ENCODE measurements at regions not wholly inside any gene's neighbourhood (a gene's known extent, or its start where the extent isn't known, plus 50 kb on each side); places are given as distances from the start of the nearest gene placed in this dataset.
"Not testable (repeated sequence)": the region's sequence is repeated elsewhere in the genome, so short reads cannot be mapped to it uniquely, and the experiment has no call there.

DNA sequence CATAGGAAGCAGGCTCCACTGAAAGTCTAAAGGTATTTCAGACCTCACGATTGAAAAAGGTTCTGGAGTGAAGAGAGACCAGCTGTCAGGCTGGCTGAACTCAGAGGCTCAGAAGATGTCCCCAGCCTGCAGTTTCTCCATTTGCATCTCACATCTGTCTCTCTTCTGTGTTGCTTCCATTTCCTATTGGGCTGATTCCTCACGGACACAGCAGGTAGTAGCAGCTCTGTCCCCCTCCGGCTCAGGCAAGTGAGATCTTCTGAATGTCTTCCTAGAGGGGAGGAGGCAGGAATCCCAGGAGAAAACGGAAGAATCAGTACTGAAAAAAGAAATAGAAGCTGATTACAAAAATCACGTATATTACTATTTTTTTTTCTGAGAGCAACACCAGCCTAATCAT is 274.1 kb upstream of the COBL start:
- DNase-seq, result no peak

DNA sequence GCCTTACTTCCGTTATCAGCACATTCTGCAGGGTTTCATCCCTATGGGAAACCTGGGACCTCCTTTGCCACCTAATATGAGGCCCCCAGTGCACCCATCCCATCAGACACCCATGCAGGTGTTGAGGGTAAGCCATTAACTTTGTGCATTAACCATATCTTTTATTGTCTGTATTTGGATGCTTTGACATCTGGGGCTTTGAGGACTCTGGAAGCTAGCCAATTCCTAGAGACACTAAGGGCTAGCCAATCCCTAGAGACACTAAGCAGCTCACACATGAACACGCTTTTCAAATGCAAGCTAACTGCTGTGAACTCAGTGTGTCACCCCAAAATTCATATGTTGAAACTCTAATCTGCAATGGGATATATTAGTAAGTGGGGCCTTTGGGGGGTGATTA is 272.5 kb upstream of the COBL start:
- no peak for DNase-seq

DNA sequence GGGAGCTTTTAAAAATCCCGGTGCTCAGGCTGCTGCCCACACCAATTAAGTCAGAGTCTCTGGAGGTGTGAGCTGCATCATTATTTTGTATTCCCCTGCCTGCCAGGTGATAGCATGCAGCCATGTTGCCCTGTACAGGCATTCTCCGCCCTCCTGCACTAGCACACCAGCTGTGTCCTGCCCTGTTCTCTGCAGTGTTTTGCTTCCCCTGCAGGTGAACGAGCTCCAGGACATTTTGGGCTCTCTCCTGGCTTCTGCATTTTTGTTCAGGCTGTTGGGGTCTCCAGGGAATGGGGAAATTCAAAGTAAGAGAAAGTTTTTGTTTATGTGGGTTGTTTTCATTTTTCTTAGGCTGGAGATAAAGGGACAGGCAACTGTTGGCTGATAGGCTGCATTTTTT is 271.0 kb upstream of the COBL start:
- no peak for DNase-seq

DNA sequence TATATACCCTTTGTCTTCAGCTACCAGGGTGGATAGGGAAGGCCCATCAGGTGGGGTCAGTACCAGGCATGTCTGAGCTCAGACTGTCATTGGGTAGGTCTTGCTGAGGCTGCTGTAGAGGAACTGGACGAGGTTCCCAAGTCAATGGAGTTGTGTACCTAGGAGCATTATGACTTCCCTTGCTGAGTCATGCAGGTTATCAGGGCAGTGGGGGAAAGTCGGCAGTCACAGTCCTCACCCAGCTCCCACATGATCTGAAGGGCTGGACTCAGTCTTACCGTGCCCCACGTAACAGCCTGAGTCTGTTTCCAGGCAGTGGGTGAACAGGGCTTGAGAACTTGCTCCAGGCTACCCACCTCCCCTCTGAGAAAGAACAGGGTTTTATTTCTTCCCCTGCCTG is 260.8 kb upstream of the COBL start:
- no peak for DNase-seq

DNA sequence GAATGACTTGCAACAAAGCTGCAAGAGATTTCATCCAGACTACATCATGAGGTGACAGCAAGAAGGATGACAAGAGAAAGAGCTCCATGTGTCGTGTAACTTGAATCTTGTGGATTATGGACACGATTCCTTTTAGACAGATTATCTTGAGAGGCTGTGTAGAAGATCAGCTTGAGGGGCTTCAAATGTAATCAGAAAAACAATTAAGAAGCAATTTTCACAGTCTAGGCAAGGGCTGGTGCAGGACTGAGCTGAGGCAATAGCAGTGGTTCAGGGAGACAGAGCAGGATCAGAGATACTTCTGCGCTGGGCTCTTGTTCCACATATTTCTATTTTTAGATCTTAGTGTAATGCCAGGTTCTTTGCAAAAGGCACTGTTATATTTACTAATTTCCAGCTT is 253.0 kb upstream of the COBL start:
- no peak for DNase-seq

- DNase-seq, result no peak
Measured at GRCh38 chr7:51569176-51569575, 252.6 kb upstream of the COBL start.

GRCh38 chr7:51551070-51551469 is 234.5 kb upstream of the COBL start:
- DNase-seq, result no peak

GRCh38 chr7:51545131-51545530 is 228.5 kb upstream of the COBL start:
- no peak for DNase-seq

DNA sequence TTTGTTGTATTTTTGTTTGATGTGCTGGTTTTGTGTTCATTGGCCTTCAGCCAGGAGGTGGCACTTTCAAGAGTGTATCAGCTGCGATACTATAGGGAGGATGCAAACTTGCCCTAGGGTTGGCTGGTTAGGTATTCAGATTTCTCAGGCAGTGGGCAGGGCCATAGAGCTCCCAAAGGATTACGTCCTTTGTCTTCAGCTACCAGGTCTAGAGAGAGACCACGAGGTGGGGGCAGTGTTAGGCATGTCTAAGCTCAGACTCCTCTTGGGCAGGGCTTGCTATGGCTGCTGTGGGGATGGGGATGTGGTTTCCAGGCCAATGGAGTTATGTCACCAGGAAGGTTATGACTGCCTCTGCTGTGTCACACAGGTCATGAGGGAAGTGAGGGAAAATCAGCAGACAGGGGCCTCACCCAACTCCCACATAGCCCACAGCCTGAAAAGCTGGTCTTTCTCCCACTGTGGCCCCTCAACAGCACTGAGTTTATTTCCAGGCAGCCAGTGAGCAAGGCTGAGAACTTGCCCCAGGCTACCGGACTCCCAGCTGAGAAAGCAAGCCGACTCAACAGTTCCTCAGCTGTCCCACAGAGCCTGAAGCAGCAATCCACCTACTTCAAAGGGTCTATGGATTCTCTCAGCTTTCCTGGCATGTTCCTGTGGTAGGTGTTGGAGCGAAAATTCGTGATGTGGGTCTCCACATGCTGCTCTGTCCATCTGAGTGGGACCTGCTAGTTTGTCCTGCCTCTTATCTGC is 227.4 kb upstream of the COBL start:
- no peak for DNase-seq

- not testable (repeated sequence) for DNase-seq
Measured at GRCh38 chr7:51540906-51541305, 224.3 kb upstream of the COBL start.

DNA sequence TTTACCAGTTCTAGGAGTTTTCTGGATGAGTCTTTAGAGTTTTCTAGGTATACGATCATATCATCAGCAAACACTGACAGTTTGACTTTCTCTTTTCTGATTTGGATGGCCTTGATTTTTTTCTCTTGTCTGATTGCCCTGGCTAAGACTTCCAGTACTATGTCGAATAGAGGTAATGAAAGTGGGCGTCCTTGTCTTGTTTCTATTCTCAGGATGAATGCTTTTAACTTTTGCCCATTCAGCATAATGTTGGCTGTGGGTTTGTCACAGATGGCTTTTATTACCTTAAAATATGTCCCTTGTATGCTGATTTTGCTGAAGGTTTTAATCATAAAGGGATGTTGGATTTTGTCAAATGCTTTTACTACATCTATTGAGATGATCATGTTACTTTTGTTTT is 223.2 kb upstream of the COBL start:
- DNase-seq, result no peak

- no peak for DNase-seq
Measured at GRCh38 chr7:51528172-51528571, 211.6 kb upstream of the COBL start.

DNA sequence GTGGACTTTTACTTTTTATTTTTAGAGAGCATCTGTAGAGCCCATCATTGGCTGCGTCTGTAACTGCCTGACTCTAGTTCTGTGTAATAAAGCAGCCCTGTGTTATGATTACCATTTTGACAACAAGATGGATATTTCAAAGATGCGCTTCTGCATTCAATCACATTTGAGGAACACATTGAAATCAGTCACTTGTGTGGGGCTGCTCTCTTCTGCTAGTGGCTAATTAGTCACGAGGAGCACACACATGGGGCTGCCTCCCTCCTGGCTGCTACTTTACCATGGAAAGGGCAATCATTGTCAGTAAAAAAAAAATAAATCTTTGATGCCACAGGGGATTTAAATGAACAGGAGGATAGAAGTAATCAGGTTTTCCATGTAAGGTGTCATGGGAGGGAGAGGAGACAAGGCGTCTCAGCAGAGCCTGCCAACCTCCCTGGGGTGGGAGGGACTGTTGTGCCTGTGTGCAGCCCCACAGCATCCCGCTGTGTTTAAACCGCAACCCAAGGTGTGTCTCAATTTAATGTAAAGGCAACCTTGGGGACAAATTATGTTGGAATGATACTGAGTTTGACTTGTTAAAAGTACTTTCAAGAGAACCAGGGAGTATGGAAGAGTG is 205.2 kb upstream of the COBL start:
- no peak for DNase-seq

DNA sequence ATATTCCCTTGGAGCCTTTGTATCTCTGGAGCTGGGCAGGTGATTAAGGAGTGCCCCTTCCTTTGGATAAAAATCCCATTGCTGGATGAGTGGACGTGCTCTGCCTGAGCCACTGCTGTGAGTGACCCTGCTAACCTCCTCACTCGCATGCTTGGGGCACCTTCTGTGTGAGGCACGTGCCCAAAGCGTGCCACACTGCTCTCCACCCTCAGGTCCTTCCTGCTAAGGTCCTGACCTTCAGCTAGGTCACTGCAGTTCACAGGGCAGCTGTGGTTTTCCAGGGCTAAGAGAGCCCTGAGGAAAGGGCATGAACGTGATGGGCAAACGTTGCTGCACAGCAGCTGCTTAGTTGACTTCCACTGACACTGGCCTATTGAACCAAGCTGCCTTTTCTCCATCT is 204.4 kb upstream of the COBL start:
- DNase-seq, result no peak

GRCh38 chr7:51518646-51519045 is 202.0 kb upstream of the COBL start:
- DNase-seq, result no peak

GRCh38 chr7:51517187-51517586 is 200.6 kb upstream of the COBL start:
- DNase-seq, result no peak

DNA sequence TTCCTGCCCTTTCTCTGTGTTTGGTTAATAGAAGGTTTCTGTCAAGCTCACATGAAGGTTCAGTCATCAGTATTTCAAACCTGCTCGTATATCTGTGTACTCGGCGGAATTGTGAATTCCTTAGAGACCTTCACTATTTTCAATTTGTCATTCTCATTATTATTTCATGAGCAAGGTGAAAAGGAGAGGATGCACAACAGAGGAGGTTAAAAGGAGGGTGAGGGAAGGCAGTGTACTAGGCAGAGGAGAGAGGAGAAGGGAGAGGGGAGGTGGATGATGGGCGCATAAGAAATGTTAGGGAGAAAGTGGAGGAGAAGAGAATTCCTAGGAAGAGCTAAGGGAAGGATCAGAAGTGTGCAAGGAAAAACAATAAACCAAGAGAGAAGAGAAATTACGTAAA is 185.0 kb upstream of the COBL start:
- DNase-seq, result no peak

DNA sequence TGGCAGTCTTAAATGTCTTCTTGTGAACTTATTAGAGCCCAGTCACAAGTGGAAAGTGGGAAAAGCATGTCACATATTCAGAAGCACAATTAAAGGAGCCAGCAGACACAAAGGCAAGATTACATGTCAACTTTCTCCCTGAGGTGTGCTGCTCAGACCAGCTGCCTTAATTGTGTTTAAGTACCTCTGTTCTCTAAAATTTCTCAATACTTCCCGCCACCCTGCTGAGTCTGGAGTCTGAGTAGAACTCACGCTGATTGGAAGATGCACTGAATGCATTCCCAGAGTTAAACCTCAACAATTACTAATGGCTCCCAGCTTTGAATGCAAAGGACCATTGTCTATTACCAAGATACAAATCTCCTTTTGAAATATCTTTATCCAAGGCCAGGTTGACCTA is 166.4 kb upstream of the COBL start:
- DNase-seq, result no peak

DNA sequence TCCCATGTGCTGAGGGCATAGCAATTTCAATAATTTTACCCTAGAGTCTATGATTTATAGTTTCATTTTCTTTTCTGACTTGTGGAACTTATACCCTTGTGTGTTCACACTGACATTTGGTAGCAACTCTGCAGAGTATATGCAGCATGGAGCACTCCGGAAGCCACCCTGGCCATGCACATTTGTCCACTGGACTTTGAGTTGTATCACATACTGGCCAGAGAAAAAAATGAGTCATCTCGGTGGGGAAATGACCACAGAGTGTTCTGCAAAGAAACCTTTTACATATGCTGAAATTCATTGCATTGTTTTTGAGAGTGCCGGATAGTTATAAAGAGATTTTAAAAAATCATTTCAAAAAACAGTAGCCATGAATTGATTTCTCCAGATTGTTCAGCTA is 164.8 kb upstream of the COBL start:
- no peak for DNase-seq

DNA sequence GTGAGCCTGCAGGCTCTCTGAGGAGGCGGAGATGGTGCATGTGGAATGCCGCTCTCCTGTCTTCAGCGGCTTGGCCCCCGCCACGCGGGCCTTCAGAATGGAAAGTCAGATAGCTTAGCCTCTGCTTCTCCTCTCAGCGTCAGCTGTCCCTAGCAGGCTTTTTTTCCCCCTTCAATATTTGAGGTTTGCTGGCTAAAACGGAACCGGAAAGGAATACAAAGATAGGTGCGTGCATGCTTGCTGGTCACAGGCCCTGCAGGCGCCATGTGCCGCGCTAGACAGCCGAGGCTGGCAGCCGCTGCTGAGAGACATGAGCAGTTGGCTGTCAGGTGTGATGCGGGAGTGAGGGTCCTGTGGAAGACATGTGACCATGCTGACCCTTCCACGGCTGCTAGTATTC is 161.2 kb upstream of the COBL start:
- DNase-seq, result no peak

DNA sequence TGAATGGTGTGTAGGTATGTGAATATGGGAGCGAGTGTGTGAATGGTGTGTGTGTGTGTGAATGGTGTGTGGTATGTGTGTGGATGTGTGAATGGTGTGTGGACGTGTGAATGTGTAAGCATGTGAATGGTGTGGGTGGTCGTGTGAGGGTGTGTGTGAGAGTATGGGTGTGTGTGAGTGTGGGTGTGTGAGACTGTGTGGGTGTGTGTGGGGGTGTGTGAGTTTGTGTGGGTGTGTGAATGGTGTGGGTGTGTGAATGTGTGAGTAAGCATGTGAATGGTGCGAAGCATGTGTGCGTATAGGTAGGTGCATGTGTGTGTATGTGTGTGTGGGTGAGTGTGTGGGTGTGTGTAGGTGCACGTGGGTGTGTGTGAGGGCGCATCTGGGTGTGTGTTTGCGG is 160.7 kb upstream of the COBL start:
- DNase-seq, result no peak

DNA sequence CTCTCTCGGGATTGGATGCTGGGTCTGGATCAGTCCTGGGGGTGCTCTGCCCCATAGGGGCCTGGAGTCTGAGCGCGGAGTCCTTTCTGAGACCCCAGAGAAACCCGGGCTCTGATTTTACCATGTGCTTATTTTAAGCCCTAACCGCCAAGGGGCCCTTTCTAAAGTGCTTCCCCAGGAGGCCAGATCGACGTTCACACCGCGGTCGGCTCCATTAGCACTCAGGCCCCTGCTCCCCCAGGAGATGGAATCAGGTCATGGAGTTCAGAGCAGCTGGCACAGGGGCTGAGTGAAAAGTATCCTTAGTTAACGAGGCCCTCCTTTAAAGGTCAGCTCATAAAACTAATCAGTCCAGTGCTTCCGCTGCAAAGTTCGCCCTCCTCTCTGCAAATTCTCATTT is 159.4 kb upstream of the COBL start:
- no peak for DNase-seq

GRCh38 chr7:51472873-51473272 is 156.3 kb upstream of the COBL start:
- DNase-seq, result no peak

DNA sequence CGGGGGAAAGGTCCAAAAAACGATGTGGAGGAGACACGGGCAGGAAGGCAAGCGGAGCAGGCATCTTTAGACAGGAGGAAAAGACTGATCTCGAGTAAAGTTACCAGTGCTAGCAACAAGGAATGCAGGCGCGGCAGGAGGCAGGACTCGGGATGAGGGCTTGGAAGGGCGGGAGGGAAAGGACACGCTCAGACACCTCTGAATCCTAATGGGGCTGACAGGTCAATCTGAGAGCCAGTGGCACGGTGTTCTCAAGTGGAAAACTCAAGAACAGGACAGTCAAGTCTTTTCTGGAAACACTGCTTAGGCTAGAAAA is 155.3 kb upstream of the COBL start:
- DNase-seq, result no peak
